IPS DF 6.9 (cell line): ENCODE measurements at regions not wholly inside any gene's neighbourhood (a gene's known extent, or its start where the extent isn't known, plus 50 kb on each side); places are given as distances from the start of the nearest gene placed in this dataset.
"Not testable (repeated sequence)": the region's sequence is repeated elsewhere in the genome, so short reads cannot be mapped to it uniquely, and the experiment has no call there.

Experiments used
- DNase-seq: peaks from one replicate; pipeline ENCODE4 v3.0.0-alpha.2; 2013; ENCODE audit warnings: low read depth, low spot score
- H3K27ac ChIP-seq: one replicate; pipeline ENCODE4 v1.5.1; 2013; ENCODE audit warnings: low read length, control low read depth
- H3K27me3 ChIP-seq: 2 replicates; pipeline ENCODE4 v1.6.1; 2013; ENCODE audit warnings: mild to moderate bottlenecking, low read length; ENCODE audit not compliant: control insufficient read depth, insufficient read depth
- H3K36me3 ChIP-seq: 2 replicates; pipeline ENCODE4 v1.6.1; 2013; ENCODE audit warnings: low read length; ENCODE audit not compliant: control insufficient read depth, insufficient read depth
- H3K4me1 ChIP-seq: 2 replicates; pipeline ENCODE4 v1.6.1; 2013; ENCODE audit warnings: low read length; ENCODE audit not compliant: control insufficient read depth, insufficient read depth
- H3K4me3 ChIP-seq: 2 replicates; pipeline ENCODE4 v1.5.1; 2013; ENCODE audit warnings: mild to moderate bottlenecking, low read length
- H3K9me3 ChIP-seq: 2 replicates; pipeline ENCODE4 v1.6.1; 2013; ENCODE audit warnings: low read length, inconsistent platforms; ENCODE audit not compliant: control insufficient read depth, insufficient read depth
- WGBS: extraction: QIAGEN DNeasy Blood & Tissue Kit; methylation state at CpG from one replicate; pipeline ENCODE4 v1.1.7; 2013; ENCODE audit warnings: mixed read lengths, missing lambda C conversion rate; ENCODE audit not compliant: insufficient read length, insufficient coverage; 5-methylcytosine and 5-hydroxymethylcytosine counted together

GRCh38 chr6:4637691-4638433 is 138.3 kb upstream of the CDYL start:
- no peaks in the 10 kb centered on the region for H3K27me3 ChIP-seq
- WGBS, result no CpG with 5 or more reads among the region's 5 CpGs
- H3K36me3 ChIP-seq, result no peaks in the 10 kb centered on the region
- no peaks in the 10 kb centered on the region for H3K4me1 ChIP-seq
- no peak overlapping the region for H3K27ac ChIP-seq
- H3K4me3 ChIP-seq, result no peak overlapping the region
- DNase-seq, result no peak
- H3K9me3 ChIP-seq, result no peaks in the 10 kb centered on the region

- Histone ChIP-seq H3K4me1 (no peaks in the 10 kb centered on the region), H3K36me3 (no peaks in the 10 kb centered on the region), H3K9me3 (no peaks in the 10 kb centered on the region), H3K4me3 (no peak overlapping the region), H3K27me3 (no peaks in the 10 kb centered on the region), H3K27ac (no peak overlapping the region)
- DNase-seq, result no peak
- no CpG with 5 or more reads among the region's 2 CpGs for WGBS
These were observed 139.4 kb upstream of the CDYL start for GRCh38 chr6:4636881-4637224.

DNA sequence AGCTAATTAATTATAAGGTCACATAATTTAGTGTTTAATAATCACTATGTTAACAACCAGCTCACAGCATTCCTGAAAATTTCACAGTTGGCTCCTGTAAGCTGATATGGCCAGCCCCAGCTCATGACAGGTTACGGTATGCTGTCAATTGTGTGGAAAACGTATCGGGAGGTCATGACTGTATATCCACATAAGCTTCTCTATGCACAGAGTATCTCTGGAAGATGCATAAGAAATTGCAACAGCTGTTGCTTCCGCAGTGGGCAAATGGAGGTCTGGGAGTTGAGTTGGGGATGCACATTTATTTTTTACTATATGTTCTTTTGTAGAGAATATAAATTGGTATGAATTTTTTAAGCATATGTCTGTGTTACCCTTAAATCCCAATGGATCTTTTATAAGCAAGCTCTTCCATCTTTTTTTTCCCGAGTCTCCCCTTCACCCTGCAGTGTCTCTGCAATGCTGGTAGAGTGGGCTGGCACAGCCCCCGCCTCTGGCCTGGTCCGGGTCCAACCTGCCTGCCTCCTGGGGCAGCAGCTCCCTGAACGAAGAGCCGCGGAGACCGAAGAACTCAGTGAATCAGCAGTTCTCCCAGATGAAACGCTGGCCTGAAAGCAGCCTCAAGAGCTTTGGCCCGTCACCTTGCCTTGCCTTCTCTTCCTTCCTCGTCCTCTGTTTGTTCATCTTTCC is 139.9 kb upstream of the CDYL start:
- no CpG with 5 or more reads among the region's 14 CpGs for WGBS

DNA sequence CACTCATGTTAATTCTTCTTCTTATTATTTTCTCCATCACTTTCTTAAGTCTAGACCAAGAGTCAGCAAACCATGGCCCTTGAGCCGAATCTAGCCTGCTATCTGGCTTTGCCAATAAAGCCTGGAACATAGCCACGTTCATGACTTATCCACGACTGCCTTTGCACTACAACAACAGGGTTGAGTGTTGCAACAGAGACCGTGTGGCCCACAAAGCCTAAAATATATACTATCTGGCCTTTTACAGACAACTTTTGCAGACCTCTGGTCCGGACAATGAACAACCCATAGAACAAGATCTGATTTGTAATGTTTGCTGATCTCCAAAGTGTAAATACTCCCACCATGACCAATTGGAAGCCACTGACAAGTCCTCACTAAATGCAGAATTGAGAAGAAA is 140.5 kb upstream of the CDYL start:
- Histone ChIP-seq H3K4me1 (no peaks in the 10 kb centered on the region), H3K9me3 (no peaks in the 10 kb centered on the region), H3K4me3 (no peak overlapping the region), H3K27ac (no peak overlapping the region), H3K36me3 (no peaks in the 10 kb centered on the region), H3K27me3 (no peaks in the 10 kb centered on the region)
- no CpG with 5 or more reads among the region's 5 CpGs for WGBS
- DNase-seq, result no peak

More for the DNA sequence above, 139.9 kb upstream of the CDYL start:
- no peaks in the 10 kb centered on the region for H3K4me1 ChIP-seq
- H3K36me3 ChIP-seq, result no peaks in the 10 kb centered on the region
- H3K9me3 ChIP-seq, result no peaks in the 10 kb centered on the region
- no peaks in the 10 kb centered on the region for H3K27me3 ChIP-seq
- no peak overlapping the region for H3K4me3 ChIP-seq
- DNase-seq, result no peak
- H3K27ac ChIP-seq, result no peak overlapping the region

DNA sequence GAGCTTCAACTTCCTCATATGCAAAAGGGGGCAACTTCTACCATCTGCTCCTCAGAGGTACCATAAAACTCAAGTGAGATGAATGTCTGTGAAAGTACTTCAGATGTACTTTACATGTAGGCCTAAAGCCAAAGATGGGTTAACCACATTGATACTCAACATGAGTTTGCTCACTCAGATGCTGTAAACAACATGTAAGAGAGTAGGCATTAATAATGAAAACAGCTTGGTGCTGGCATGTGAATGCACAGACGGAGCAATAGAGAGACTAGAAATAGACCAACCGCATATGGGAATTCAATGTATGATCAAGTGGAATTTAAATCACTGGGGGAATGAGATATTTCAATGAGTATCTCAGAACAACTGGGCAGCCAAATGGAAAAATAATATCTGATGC is 143.8 kb upstream of the CDYL start:
- no peak for DNase-seq
- H3K4me1 ChIP-seq, result no peaks in the 10 kb centered on the region
- H3K9me3 ChIP-seq, result no peaks in the 10 kb centered on the region
- H3K36me3 ChIP-seq, result no peaks in the 10 kb centered on the region
- no peaks in the 10 kb centered on the region for H3K27me3 ChIP-seq
- no CpG with 5 or more reads among the region's 2 CpGs for WGBS
- H3K27ac ChIP-seq, result no peak overlapping the region
- no peak overlapping the region for H3K4me3 ChIP-seq

GRCh38 chr6:4629789-4630188 is 146.4 kb upstream of the CDYL start:
- H3K27ac ChIP-seq, H3K4me1 ChIP-seq, H3K27me3 ChIP-seq, DNase-seq, H3K9me3 ChIP-seq, H3K36me3 ChIP-seq, H3K4me3 ChIP-seq: not testable (repeated sequence)
- WGBS, result no CpG with 5 or more reads among the region's 1 CpG

- H3K9me3 ChIP-seq, result no peaks in the 10 kb centered on the region
- H3K4me3 ChIP-seq, result no peak overlapping the region
- no peak overlapping the region for H3K27ac ChIP-seq
- no peaks in the 10 kb centered on the region for H3K27me3 ChIP-seq
- H3K36me3 ChIP-seq, result no peaks in the 10 kb centered on the region
- no peak for DNase-seq
- no peaks in the 10 kb centered on the region for H3K4me1 ChIP-seq
- WGBS, result no CpG with 5 or more reads among the region's 6 CpGs
These were observed 150.6 kb upstream of the CDYL start for GRCh38 chr6:4625557-4625956.

- DNase-seq, result no peak
- no CpG with 5 or more reads among the region's 7 CpGs for WGBS
- H3K4me1 ChIP-seq, result no peaks in the 10 kb centered on the region
- H3K4me3 ChIP-seq, result no peak overlapping the region
- no peaks in the 10 kb centered on the region for H3K9me3 ChIP-seq
- no peaks in the 10 kb centered on the region for H3K27me3 ChIP-seq
- H3K27ac ChIP-seq, result no peak overlapping the region
- no peaks in the 10 kb centered on the region for H3K36me3 ChIP-seq
These were observed 151.5 kb upstream of the CDYL start for GRCh38 chr6:4624726-4625125.

- Histone ChIP-seq H3K4me3 (no peak overlapping the region), H3K4me1 (no peaks in the 10 kb centered on the region), H3K36me3 (no peaks in the 10 kb centered on the region), H3K27me3 (no peaks in the 10 kb centered on the region), H3K9me3 (no peaks in the 10 kb centered on the region), H3K27ac (no peak overlapping the region)
- no peak for DNase-seq
- no CpG with 5 or more reads among the region's 12 CpGs for WGBS
These were observed 155.7 kb upstream of the CDYL start for GRCh38 chr6:4620284-4621151.

- no peak overlapping the region for H3K27ac ChIP-seq
- WGBS, result no CpG with 5 or more reads among the region's 8 CpGs
These were observed 159.9 kb upstream of the CDYL start for GRCh38 chr6:4616311-4616710.

More at GRCh38 chr6:4616311-4616710, 159.9 kb upstream of the CDYL start:
- H3K9me3 ChIP-seq, result no peaks in the 10 kb centered on the region
- H3K36me3 ChIP-seq, result no peaks in the 10 kb centered on the region
- H3K4me3 ChIP-seq, result no peak overlapping the region
- no peaks in the 10 kb centered on the region for H3K27me3 ChIP-seq
- DNase-seq, result no peak
- no peaks in the 10 kb centered on the region for H3K4me1 ChIP-seq
